Colonic mucosa (tissue), 4 donors: ENCODE measurements at regions not wholly inside any gene's neighbourhood (a gene's known extent, or its start where the extent isn't known, plus 50 kb on each side); places are given as distances from the start of the nearest gene placed in this dataset.

Source experiments
- DNase-seq: peaks from one replicate; pipeline ENCODE4 v3.0.0-alpha.2; 2020
- H3K27ac ChIP-seq: fragments of 200-600 bp; one replicate; pipeline ENCODE4 v1.8.0; 2021
- H3K27me3 ChIP-seq: fragments of 200-600 bp; one replicate; pipeline ENCODE4 v1.8.0; 2021
- H3K36me3 ChIP-seq: fragments of 200-600 bp; one replicate; pipeline ENCODE4 v1.8.0; 2021
- H3K4me1 ChIP-seq: fragments of 200-600 bp; one replicate; pipeline ENCODE4 v1.8.0; 2021; ENCODE audit warnings: mild to moderate bottlenecking
- H3K4me3 ChIP-seq: fragments of 200-600 bp; one replicate; pipeline ENCODE4 v1.8.0; 2021
- H3K9ac ChIP-seq, 2 donors: one replicate each; pipeline ENCODE4 v1.7.0; 2013; ENCODE audit warnings: control low read depth in 2 of 2, low read depth in 2 of 2, low read length in 2 of 2
- H3K9me3 ChIP-seq: fragments of 200-600 bp; one replicate; pipeline ENCODE4 v1.8.0; 2021
- CTCF ChIP-seq: fragments of 200-600 bp; IDR thresholded peaks from one replicate; pipeline ENCODE4 v1.8.0; 2022; ENCODE audit warnings: antibody characterized with exemption, mild to moderate bottlenecking
- intact Hi-C: fragments of 100-400 bp; cut with DNase I; formaldehyde crosslinking; loops from one replicate; pipeline ENCODE4 v1.14.1; 2022
- donor health status: healthy.
- donor health status: DM: no; HTN: no; CAD: no.
- donor health status: DM: no; HTN: no; CAD: no.

GRCh38 chr13:97116754-97117153, 105.4 kb upstream of the MBNL2 start:
- Histone ChIP-seq H3K4me3 (no peak overlapping the region), H3K27me3 (no peaks in the 10 kb centered on the region), H3K36me3 (no peaks in the 10 kb centered on the region), H3K27ac (no peak overlapping the region), H3K9me3 (no peaks in the 10 kb centered on the region), H3K4me1 (no peaks in the 10 kb centered on the region), H3K9ac (no peak overlapping the region)
- no peak for TF ChIP-seq CTCF
- no peak for DNase-seq
- intact Hi-C loops, result no loop called here

- intact Hi-C loops, result no loop called here
- no peak overlapping the region for H3K4me3 ChIP-seq
These were observed 104.7 kb upstream of the MBNL2 start for GRCh38 chr13:97117388-97117910.

GRCh38 chr13:97119943-97120342, 102.2 kb upstream of the MBNL2 start:
- Histone ChIP-seq H3K4me3 (no peak overlapping the region), H3K9ac (no peak overlapping the region), H3K36me3 (no peaks in the 10 kb centered on the region), H3K27me3 (no peaks in the 10 kb centered on the region), H3K9me3 (no peaks in the 10 kb centered on the region), H3K4me1 (no peaks in the 10 kb centered on the region), H3K27ac (no peak overlapping the region)
- intact Hi-C loops, result no loop called here
- no peak for DNase-seq
- no peak for TF ChIP-seq CTCF

More at GRCh38 chr13:97117388-97117910, 104.7 kb upstream of the MBNL2 start:
- Histone ChIP-seq H3K36me3 (no peaks in the 10 kb centered on the region), H3K9ac (no peak overlapping the region), H3K9me3 (no peaks in the 10 kb centered on the region), H3K27me3 (no peaks in the 10 kb centered on the region), H3K4me1 (no peaks in the 10 kb centered on the region), H3K27ac (no peak overlapping the region)
- no peak for DNase-seq
- TF ChIP-seq CTCF, result no peak

- Histone ChIP-seq H3K27ac (no peak overlapping the region), H3K4me1 (no peaks in the 10 kb centered on the region), H3K4me3 (no peak overlapping the region), H3K27me3 (no peaks in the 10 kb centered on the region), H3K9me3 (no peaks in the 10 kb centered on the region), H3K36me3 (no peaks in the 10 kb centered on the region), H3K9ac (no peak overlapping the region)
- intact Hi-C loops, result no loop called here
- DNase-seq, result no peak
- TF ChIP-seq CTCF, result no peak
These were observed 101.8 kb upstream of the MBNL2 start for GRCh38 chr13:97120346-97120745.

GRCh38 chr13:97120976-97121375, 101.2 kb upstream of the MBNL2 start:
- Histone ChIP-seq H3K27ac (no peak overlapping the region), H3K9ac (no peak overlapping the region), H3K4me1 (no peaks in the 10 kb centered on the region), H3K4me3 (no peak overlapping the region), H3K27me3 (no peaks in the 10 kb centered on the region), H3K36me3 (no peaks in the 10 kb centered on the region), H3K9me3 (no peaks in the 10 kb centered on the region)
- DNase-seq, result no peak
- intact Hi-C loops, result no loop called here
- no peak for TF ChIP-seq CTCF
